ENCODE measurements at regions not wholly inside any gene's neighbourhood (a gene's known extent, or its start where the extent isn't known, plus 50 kb on each side); places are given as distances from the start of the nearest gene placed in this dataset.

GRCh38 chr7:68065581-68065980, 1068.9 kb downstream of the TYW1 start:
- TF ChIP-seq CTCF (IDR thresholded peaks at IDR 0.05; ENCODE audit: low read depth, low read length, poor library complexity, severe bottlenecking): no peak
- TF ChIP-seq EZH2phosphoT487 (IDR thresholded peaks at IDR 0.05; ENCODE audit: borderline replicate concordance, low read length): no peak

Measured in DOHH2 (cell line).